ENCODE measurements at regions not wholly inside any gene's neighbourhood (a gene's known extent, or its start where the extent isn't known, plus 50 kb on each side); places are given as distances from the start of the nearest gene placed in this dataset.

DNA sequence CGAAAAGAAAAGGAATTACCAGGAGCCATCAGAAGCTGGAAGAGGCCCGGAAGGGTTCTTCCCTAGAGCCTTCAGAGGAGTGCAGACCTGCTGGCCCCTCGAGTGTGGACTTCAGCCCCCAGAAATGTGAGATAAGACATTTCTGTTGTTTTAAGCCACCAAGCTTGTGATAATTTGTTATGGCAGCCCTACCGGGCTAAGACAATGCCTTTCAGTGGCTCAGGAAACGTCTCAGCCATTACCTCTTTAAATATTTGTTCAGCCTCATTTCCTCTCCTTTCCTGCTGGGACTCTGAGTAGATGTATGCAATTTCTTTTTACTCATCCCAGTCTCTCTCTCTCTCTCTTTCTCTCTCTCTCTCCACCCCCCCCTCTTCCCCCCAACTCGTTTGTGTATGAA lies 174.7 kb upstream of the GRB10 start:
- no peak for TF ChIP-seq CTCF (IDR thresholded peaks at IDR 0.05; ENCODE audit: insufficient read depth, low read length)
- no peak for DNase-seq (ENCODE audit: low read depth)
- no peak overlapping the region for H3K4me3 ChIP-seq (ENCODE audit: low read depth, low read length)

GRCh38 chr7:50956522-50957155 lies 173.9 kb upstream of the GRB10 start:
- DNase-seq (ENCODE audit: low read depth), result no peak
- TF ChIP-seq CTCF (IDR thresholded peaks at IDR 0.05; ENCODE audit: insufficient read depth, low read length), result no peak
- no peak overlapping the region for H3K4me3 ChIP-seq (ENCODE audit: low read depth, low read length)

- DNase-seq (ENCODE audit: low read depth), result no peak
- H3K4me3 ChIP-seq (ENCODE audit: low read depth, low read length), result no peak overlapping the region
- no peak for TF ChIP-seq CTCF (IDR thresholded peaks at IDR 0.05; ENCODE audit: insufficient read depth, low read length)
These were observed 172.0 kb upstream of the GRB10 start for GRCh38 chr7:50954716-50955115.

GRCh38 chr7:50954245-50954644 lies 171.5 kb upstream of the GRB10 start:
- TF ChIP-seq CTCF (IDR thresholded peaks at IDR 0.05; ENCODE audit: insufficient read depth, low read length), result no peak
- H3K4me3 ChIP-seq (ENCODE audit: low read depth, low read length), result no peak overlapping the region
- no peak for DNase-seq (ENCODE audit: low read depth)

- peak; percentile 58 for DNase-seq (ENCODE audit: low read depth)
- no peak for TF ChIP-seq CTCF (IDR thresholded peaks at IDR 0.05; ENCODE audit: insufficient read depth, low read length)
- no peak overlapping the region for H3K4me3 ChIP-seq (ENCODE audit: low read depth, low read length)
These were observed 171.1 kb upstream of the GRB10 start for GRCh38 chr7:50953820-50954219.

DNA sequence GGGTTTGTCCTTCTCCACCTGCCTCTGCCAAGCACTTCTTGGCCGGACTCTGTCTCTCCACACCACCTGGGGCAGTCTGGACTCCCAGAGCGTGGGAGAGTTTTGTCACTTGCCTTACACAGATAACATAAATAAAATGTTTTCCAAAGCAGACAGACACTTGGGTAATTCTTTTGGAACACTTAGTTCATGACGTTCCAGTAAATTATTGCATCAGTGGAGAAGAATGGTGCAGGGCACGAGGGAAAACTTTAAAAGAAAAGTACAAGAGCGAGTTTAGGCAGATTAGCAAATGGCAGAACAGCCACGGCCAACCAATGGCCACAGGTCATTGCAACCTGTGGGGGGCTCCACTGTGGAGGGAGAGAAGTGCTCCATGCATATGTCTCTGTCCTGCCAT lies 170.6 kb upstream of the GRB10 start:
- H3K4me3 ChIP-seq (ENCODE audit: low read depth, low read length), result no peak overlapping the region
- TF ChIP-seq CTCF (IDR thresholded peaks at IDR 0.05; ENCODE audit: insufficient read depth, low read length), result no peak
- peak; percentile 47 for DNase-seq (ENCODE audit: low read depth)

DNA sequence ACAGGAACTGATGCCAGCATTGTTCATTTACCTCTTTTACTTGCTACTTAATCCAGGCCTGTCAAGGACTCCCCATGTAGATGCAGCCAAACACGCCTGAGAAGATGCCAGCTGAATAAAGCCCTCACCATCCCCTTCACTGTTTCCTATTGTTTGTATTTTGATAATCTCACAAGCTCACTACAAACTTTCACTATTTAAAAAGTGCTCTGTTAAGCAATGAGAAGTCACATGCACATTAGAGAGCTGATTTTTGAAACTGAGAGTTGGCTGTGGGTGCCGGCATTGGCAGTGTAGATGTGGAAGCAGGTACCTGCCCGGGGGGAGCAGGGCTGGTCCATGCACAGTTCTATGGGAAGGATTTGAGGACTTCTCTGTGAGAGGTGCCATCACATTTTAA lies 169.8 kb upstream of the GRB10 start:
- TF ChIP-seq CTCF (IDR thresholded peaks at IDR 0.05; ENCODE audit: insufficient read depth, low read length), result no peak
- DNase-seq (ENCODE audit: low read depth), result no peak

More for the DNA sequence above, 169.8 kb upstream of the GRB10 start:
- no peak overlapping the region for H3K4me3 ChIP-seq (ENCODE audit: low read depth, low read length)
